Fibroblast of skin of left biceps (primary cell): ENCODE measurements at regions not wholly inside any gene's neighbourhood (a gene's known extent, or its start where the extent isn't known, plus 50 kb on each side); places are given as distances from the start of the nearest gene placed in this dataset.

Experiments used
- DNase-seq, 2 experiments: peaks; one replicate each; pipeline ENCODE4 v3.0.0-alpha.2; 2013; ENCODE audit warnings: low read depth in 2 of 2

DNA sequence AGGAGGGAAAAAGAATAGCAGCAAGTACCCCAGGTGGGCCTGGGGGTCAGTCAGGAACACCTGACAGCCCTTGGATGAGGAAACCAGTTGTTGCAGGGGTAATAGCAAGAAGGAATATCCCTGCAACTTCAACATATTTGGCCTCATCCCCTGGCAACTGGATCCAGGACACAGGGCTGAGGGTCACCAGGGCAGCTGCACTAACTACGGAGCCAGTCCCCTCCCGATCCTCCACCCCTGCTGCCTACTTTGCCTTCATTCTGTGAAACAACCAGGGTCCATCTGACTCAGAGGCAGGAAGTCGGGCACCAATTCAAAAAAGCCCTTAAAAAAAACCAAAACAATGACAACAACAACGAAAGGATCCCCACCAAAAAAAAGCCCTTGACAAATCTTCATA is 52.9 kb downstream of the FRMPD3 start:
- no peak for DNase-seq

DNA sequence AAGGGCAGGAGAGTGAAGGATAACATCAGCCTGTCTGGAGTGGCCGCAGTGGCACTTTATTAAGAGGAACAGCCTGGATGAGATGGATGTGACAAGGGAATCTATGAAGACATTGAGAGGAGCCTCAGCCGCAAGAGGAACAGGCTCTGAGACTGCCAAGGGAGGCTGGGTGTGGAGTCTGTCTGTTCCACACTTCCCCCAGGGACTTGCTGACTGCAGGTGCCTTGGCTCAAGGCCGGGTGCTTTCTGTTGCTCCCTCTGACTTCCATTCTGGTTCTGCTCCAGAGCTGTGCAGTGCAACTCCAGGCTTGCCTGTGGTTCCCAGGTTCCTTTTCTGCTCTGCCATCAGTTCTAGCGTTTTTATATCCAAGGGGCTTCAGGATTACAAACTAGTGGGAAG is 54.6 kb downstream of the FRMPD3 start:
- no peak for DNase-seq

DNA sequence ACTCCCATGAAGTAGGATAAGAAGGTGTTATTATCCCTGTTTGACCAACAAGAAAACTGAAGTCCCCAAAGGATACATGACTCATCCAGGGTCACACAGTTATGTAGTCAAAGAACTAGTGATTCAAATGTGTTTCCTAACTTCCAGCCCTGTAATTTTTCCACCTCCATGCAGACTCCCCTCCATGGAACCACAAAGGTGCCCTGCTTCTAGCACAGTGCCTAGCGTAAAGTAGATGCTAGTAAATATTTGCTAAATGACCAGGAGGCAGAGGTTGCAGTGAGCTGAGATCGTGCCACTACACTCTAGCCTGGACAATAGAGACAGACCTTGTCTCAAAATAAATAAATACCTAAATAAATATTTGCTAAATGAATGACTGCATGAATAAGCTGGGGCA is 55.8 kb downstream of the FRMPD3 start:
- DNase-seq: no peak

DNA sequence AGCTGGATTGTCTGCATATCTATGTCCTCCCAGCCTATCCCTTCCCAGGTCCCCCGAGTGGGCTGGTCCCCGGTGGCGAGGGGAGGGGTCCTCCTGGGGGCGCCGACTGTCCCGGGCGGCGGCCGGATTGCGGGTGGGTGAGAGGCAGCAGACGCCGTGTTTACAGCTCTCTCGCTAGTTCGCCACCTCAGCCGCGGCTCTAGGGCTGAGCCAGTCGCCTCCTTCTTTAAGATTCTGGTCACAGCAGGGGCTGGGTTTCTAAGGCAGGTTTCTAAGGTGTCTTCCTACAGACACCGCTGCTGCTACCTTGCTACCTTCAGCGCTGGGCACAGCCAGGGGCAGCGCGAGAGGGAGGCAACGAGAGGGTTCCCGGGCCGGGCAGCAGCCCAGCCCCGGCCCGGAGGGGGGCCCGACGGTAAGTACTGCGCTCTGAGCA is 57.2 kb downstream of the FRMPD3 start:
- DNase-seq: no peak

DNA sequence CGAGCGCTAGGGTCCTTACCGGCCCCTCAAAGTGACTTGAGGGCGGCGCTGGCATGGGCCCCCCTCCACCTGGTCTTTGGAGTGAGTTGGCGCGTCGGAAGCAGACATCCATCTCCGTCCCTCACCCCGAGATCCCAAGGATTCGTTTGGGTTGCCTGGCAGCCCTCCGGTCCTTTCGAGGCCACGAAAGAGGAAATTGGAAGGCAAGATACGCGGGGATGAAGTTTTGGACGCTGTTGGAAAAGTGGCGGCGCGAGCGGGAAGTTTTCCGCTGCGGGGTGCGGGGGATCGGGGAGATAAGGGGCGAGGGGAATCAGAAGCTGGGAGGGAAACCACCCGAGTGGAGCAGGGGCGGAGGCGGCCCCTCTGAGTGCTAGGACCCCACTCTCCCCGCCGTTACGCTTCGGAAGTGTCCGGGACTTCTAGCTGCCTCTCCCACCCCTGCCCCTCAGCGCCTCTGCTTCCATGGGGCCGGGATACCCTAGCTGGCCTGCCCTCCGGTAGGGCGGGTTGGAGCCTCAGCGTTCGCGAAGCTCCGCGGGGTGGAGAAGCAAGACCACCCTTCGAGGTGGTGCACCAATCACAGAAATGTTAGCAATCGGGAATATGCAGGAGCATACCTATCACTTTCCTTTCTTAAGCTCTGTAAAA is 57.8 kb downstream of the FRMPD3 start:
- no peak for DNase-seq

DNA sequence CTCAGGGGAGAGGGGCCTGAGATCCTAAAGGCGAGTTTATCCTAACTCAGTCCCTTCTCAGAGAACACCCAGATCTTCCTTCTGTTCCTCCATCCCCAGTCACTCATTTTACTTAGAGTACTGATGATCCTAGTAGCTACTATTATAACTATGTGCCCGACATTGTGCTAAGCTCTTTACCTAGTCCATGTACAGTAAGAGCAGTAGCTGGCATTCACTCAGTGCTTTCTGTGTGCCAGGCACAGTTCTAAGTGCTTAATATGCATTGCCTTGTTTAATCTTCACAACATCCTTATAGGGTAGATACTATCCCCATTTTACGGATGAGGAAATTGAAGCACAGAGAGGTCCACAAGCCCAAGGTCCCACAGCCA is 58.3 kb downstream of the FRMPD3 start:
- no peak for DNase-seq

DNA sequence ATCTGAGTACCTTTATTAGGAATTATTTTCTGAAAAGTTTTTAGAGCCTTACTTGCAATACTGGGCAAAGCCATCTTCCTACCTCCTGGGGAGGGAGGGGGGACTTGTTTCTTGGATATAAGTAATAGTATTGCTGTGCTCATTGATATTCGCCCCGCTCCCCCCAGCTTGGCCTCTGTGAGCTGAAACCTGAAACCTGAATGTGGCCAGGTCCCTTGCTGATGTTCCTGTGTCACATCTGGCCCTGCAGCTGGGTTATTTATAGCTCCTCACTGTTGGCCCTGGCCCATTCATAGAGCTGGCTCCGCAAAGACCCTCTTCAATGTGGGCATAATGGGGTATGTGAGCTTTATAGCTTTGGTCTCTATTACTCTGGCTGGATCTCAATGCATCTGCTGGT is 59.5 kb downstream of the FRMPD3 start:
- DNase-seq: no peak

DNA sequence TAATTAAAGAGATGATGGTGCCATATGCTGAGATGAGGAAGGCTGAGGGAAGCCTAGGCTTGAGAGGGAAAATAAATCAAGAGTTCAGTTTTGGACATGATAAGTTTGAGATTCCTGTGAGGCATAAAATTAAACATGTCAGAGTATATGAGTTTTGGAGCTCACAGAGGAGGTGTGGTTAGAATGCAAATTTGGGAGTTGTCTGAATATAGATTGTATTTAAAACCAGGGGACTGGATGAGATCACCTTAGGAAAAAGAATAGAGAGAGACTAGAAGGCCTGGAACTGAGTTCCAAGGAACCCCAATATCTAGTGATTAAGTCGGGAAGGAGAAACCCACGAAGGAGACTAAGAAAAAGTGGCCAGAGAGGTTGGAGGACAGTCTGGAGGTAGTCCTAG is 65.5 kb downstream of the FRMPD3 start:
- DNase-seq: no peak

DNA sequence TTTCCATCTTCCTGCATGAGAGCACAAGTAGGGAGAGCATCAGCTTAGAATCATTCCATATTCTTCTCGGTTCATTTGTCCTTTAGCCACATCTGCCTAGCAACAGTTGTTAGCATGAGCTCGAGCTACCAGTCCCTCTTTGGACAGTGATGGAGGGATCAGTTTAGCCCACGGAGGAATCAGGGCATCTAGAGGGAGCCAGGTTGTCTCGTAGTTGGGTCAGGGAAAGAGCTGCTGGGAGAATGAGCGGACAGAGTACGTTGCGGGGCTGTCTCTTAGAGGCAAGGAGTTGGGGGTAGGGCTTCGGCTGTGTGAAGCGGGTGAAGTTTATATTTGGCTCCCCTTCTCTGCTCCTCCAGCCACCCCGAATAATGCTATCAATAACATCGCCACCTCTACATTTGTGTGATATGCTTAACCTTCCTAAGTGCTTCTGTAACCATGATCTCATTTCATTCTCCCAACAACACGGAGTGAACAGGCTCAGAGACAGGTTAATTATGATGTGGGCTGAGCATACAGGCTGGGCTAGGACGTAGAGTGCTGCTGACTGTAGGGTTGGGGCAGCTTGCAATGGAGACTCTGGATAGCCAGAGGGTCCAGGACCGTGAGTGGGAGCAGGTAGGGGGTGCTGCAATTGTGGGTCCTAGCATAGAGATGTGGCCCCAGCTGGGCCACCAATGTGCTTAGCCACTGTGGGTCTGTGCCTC is 72.6 kb downstream of the FRMPD3 start:
- DNase-seq: no peak

DNA sequence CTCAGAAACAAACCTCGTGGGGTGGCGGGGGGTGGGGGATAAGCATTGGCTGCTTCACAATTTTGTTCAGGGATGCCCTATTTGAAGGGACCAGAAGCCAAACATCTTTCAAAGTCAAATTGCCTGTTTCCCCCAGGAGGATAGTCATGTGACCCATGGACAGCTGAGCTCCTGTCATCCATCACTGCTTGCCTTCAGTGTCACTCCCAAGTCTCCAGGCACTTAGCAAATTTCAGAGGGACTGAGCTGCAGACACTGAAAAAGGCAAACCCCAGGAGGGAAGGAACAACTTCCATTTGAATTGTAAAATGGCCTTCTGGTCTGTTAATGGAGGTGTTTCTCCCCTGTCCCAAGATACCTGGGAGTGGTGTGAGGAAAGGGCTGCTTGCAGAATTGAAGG is 73.4 kb downstream of the FRMPD3 start:
- no peak for DNase-seq

DNA sequence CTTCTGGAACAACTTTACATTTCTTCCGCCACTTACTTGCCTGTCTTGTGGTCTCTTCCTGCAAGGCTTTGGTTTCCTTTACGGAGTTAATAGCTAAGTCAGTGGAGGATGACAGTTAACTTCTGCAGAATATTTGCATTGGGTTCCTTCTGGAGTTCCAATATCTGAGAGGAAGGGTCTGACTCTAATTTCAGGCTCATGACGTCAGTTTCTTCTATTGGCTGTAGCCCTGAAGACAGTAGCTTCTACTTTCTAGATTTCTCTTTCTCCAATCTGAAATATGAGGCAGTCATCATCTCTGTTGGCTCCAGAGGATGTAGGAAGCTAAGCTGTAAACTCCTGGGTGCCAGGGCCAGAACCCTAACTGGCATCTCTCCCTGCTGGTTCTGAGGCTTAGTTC is 76.7 kb downstream of the FRMPD3 start:
- DNase-seq: no peak

DNA sequence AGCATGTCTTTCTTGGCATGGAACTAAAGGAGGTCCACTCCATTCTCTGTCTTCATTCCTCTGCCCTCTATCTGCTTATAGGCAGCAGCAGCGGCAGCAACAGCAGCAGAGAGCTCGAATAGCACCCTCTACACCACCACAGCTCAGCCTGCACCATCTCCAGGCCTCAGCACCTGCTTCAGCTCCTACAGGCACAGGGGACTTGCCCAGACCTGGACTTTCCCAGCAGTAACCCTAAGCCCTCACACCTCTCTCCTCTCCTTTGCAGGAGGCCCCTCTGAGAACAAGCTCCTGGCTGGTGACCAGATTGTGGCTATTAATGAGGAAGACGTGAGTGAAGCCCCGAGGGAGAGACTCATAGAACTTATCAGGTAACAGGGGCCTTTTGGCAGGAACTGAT is 80.7 kb downstream of the FRMPD3 start:
- no peak for DNase-seq

DNA sequence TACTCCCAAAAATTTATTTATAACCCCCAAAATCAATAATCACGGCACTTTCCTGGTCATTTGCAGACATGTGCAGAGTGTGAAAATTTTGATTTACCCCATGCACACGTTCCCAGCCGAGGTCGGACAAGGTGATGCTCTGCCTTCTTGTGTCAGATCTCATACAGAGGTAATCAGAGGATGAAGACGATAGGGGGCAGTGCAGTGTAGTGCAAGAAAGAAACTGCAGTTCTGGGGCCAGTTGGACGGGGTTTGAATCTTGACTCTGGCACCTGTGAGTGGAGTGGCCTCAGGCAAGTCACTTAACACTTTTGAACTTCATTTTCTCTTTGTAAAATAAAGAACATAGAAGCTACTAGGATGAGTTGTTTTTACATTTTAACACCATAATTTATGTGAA is 88.4 kb downstream of the FRMPD3 start:
- DNase-seq: no peak

DNA sequence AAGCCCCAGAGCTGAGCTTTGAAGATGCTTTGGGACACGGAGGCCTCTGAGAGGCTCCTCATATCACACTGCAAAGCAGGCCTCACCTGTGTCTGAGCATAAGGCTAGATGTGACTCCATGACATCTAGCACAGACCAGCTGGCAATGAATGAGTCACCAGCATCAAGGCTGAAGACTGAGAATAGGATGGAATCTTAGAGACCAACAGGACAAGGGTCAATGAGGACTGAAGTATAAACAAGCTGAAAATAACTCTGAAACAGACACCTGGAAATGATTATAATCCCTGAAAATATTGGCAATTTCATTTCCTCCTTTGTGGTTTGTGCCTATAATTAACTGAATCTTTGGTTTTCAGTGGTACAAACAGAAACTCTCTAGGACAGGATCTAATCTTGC is 87.1 kb upstream of the PRPS1 start:
- no peak for DNase-seq

DNA sequence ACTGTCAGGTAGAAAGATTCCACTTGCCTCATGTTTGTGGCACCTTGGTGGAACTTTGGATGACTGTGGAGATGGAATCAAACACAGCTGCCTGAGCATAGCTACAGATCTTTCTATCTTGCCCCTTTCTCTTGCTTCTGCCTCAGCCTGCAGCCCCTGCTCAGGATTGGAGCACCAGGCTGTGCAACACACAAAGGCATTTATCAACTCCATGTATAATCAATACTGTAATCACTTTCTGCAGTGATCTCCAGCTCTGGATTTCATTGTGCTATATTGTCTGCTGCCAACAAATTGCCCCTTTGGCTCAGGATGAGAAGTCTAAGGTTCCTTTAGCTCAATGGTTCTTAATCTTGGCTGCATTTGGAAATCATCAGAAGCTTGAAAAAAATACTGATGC is 86.3 kb upstream of the PRPS1 start:
- DNase-seq: no peak

DNA sequence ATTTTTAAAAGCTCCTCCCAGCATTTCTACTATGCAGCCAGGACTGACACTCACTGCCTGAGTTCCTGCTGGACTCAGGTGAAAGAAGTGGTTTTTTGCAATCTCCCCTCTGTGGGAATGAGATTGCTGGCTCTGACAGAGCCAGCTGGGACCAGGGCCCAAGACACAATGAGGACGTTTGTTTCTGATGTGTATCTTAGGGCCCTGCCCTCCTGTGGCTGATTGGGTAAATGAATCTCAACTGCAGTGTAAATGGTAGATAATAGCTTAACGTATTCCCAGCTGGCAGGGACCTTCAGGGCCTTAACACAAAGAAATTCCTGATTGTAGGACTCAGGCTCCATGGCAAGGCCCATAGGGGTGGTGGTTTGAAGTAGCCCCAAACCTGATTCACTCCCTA is 85.8 kb upstream of the PRPS1 start:
- DNase-seq: no peak

DNA sequence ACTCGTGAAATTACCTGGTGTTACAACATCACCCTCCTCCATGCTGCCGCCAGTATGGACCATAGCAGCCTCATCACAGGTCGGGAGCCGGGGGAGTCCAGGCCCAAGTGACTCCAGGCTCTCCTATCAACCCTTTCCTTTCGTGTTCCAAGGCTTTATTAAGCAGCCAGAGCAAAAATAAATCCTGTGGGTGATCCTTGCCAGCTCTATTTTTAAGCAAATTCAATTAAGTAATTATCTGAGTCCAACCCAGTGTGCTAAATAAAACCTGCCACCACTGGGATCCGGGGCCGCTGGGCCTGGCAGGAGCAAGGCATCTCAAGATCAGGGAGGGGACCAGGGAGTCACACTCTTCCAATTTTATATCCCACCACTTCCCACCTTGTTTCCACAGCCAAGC is 80.7 kb upstream of the PRPS1 start:
- no peak for DNase-seq

DNA sequence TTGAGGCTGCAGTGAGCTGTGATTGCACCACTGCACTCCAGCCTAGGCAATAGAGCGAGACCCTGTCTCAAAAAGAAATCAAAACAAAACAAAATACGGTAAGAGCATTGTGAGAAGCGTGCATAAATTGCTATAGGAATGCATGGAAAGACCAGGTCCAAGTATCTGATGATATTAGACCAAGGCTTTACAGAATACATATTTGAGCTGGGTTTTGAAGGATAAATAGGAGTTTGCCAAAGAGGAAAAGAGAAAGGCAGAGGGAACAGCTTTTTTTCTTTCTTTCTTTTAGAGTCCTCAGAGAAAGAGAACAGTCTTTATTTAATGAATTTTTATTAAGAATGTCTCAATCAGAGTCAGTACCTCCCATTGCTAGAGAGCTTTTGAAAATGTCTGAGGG is 79.5 kb upstream of the PRPS1 start:
- DNase-seq: no peak

DNA sequence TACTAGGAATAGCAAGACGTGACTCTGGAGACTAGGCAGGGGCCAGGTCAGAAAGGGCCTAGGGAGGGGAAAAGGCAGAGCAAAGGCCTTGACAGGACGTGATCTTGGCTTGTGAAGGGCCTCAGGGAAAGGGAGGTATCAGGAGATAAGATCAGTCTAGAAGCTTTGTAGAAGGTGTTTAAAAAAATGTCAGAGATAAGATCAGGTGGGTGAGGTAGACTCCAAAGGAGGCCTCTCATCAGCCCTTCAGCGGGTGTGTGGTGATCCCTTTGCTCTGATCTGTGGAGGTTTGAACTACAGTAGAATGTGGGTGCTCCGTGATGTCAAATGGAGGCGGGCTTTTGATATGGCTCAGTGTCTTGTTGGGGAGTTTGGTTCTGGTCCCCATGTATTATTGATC is 78.8 kb upstream of the PRPS1 start:
- DNase-seq: no peak

DNA sequence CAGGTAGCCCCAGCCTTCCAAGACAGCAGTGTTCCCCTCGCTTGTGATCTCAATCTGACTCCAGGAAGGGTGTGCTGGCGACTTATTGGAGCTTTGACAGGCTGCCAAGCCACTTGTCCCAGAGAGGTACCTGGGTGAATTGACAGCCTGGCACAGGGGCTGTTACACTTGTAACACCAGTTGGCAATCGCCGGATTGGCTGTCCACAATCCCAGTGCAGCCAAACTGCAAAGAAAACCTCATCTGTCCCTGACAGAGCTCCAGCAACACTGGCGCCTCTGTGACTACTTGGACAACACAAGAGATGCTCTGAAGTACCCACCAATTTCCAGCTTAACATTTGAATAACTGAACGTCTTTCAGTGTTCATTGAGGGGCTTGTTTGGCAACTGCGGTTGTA is 76.8 kb upstream of the PRPS1 start:
- DNase-seq: no peak

DNA sequence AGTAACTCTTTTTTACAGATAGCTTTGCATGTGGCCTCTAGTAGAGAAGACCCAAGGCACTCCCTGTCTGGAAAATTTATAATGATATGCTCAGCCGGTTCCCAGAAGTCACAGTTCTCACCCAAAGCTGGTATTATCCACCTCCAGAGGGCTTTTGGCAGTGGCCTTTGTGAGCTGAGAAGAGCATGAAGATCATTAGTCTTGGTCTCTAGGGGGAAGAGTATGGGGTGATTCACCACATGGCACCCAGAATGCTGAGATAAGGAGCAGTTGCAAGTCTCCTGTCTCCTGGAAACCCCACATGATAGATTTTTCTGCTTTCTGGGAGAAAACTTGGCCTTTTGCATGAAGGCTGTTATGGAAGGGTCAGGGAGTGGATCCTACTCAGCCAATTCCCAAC is 75.4 kb upstream of the PRPS1 start:
- DNase-seq: no peak

DNA sequence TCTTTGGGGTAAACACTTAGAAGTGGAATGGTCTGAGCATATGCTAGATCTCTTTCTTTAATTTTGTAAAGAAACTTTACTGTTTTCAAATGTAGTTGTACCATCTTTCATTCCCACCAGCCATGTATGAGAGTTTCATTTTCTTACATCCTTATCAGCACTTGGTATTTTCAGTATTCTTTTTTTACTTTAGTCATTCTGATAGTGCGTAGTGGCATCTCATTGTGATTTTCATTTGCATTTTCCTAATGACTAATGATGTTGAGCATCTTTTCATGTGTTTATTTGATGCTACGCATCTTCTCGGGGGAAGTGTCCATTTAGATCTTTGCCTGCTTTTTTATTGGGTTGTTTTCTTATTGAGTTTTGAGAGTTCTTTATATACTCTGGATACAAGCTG is 71.3 kb upstream of the PRPS1 start:
- no peak for DNase-seq

DNA sequence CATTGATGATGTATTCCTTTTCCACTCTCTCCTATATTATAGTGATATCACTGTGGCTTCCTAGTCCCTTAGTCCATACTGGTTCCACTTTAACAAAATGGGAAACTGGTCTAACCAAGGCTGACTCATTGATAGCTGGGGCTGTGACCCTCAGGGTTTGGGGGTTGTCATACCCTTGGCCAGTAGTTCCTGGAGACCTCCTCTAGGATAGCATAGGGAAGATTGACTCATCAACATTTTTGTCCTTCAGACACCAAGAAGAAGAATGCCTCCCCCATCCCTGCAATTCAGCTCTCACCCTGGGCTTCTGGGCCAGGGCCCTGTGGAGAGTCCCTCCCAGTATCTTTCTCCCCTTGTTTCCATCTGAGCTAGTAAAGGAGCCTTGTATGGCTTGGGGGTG is 68.8 kb upstream of the PRPS1 start:
- no peak for DNase-seq

DNA sequence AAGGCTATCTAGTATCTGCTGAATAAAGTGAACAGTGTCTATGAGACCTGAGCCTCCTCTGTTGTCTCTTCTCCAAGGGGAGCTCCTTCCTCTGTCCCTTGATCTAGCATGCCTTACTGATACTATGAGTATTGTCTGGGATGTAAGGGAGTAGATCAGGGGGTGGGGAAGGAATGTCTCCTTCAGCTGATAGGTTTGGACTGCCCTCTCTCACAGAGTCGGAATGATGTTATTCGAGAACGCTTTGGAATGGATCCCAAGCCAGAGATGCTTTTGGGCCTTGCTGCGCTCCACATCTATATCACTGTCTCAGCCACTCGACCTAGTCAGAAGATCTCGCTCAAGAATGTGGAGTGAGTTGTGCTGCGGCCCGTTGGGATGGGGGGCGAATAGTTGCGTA is 68.3 kb upstream of the PRPS1 start:
- DNase-seq: no peak
